IMR-90 (cell line): ENCODE measurements at regions not wholly inside any gene's neighbourhood (a gene's known extent, or its start where the extent isn't known, plus 50 kb on each side); places are given as distances from the start of the nearest gene placed in this dataset.

Experiments used
- ATAC-seq: fragments of 200-7000 bp; cut with Tn5 transposase; 2 replicates; pipeline ENCODE4 v1.9.1; 2020; ENCODE audit warnings: low read depth, mild to moderate bottlenecking, moderate library complexity
- BruUV-seq: library from RNA; stranded (reverse); fragments of 400-500 nt; replicated peaks from 2 replicates; lab custom pipeline; 2021; lab: Mats Ljungman, UMichigan
- CTCF ChIA-PET: fragments of 300-600 bp; formaldehyde crosslinking; extraction: SDS; loops from one replicate; lab custom pipeline; 2021; ENCODE audit warnings: antibody characterized with exemption; lab: Yijun Ruan, JAX
- POLR2A ChIA-PET: fragments of 300-600 bp; sonication (Branson Sonifier 250); formaldehyde crosslinking; loops from one replicate; lab custom pipeline; 2022; ENCODE audit warnings: antibody characterized with exemption; ENCODE audit not compliant: unreplicated experiment; lab: Charles Lee
- DNase-seq: peaks from one replicate; pipeline ENCODE4 v3.0.0; 2013
- H2AFZ ChIP-seq: replicated peaks from 2 replicates; pipeline ENCODE3; 2013; ENCODE audit warnings: low read length, mild to moderate bottlenecking; ENCODE audit not compliant: poor library complexity
- H2AK5ac ChIP-seq: 2 replicates; pipeline ENCODE4 v1.6.1; 2013; ENCODE audit warnings: low read depth, low read length, inconsistent platforms
- H2AK9ac ChIP-seq: replicated peaks from 2 replicates; pipeline ENCODE3; 2013; ENCODE audit warnings: mild to moderate bottlenecking, low read depth, low read length, moderate library complexity; ENCODE audit not compliant: poor library complexity
- H2BK120ac ChIP-seq: 2 replicates; pipeline ENCODE4 v1.6.1; 2013; ENCODE audit warnings: low read depth, low read length, inconsistent platforms
- H2BK15ac ChIP-seq: 3 replicates; pipeline ENCODE4 v1.6.1; 2013; ENCODE audit warnings: low read depth, low read length, inconsistent platforms
- H2BK20ac ChIP-seq: 2 replicates; pipeline ENCODE4 v1.6.1; 2013; ENCODE audit warnings: low read depth, mild to moderate bottlenecking, inconsistent platforms, low read length, moderate library complexity
- H2BK5ac ChIP-seq: 2 replicates; pipeline ENCODE4 v1.6.1; 2013; ENCODE audit warnings: mild to moderate bottlenecking, low read depth, low read length, inconsistent platforms; ENCODE audit not compliant: poor library complexity, severe bottlenecking
- H3K14ac ChIP-seq: replicated peaks from 2 replicates; pipeline ENCODE4 v1.6.1; 2013; ENCODE audit warnings: low read depth, low read length, inconsistent platforms
- H3K18ac ChIP-seq: 2 replicates; pipeline ENCODE4 v1.6.1; 2013; ENCODE audit warnings: low read depth, low read length, control low read depth
- H3K23ac ChIP-seq: 2 replicates; pipeline ENCODE4 v1.6.1; 2013; ENCODE audit warnings: low read depth, low read length, inconsistent platforms
- H3K27ac ChIP-seq: 2 replicates; pipeline ENCODE4 v1.5.1; 2013; ENCODE audit warnings: mild to moderate bottlenecking, control low read depth, low read length; ENCODE audit not compliant: insufficient read depth
- H3K27me3 ChIP-seq: 2 replicates; pipeline ENCODE4 v1.6.1; 2013; ENCODE audit warnings: low read length; ENCODE audit not compliant: control insufficient read depth, insufficient read depth
- H3K36me3 ChIP-seq: 2 replicates; pipeline ENCODE4 v1.6.1; 2013; ENCODE audit warnings: low read length, mixed read lengths; ENCODE audit not compliant: control insufficient read depth, insufficient read depth
- H3K4ac ChIP-seq: 2 replicates; pipeline ENCODE4 v1.6.1; 2013; ENCODE audit warnings: low read depth, low read length, inconsistent platforms
- H3K4me1 ChIP-seq: 2 replicates; pipeline ENCODE4 v1.6.1; 2013; ENCODE audit warnings: low read length, mixed read lengths; ENCODE audit not compliant: control insufficient read depth, insufficient read depth
- H3K4me2 ChIP-seq: 2 replicates; pipeline ENCODE4 v1.6.1; 2013; ENCODE audit warnings: low read depth, mild to moderate bottlenecking, control low read depth, low read length, moderate library complexity
- H3K4me3 ChIP-seq: 2 replicates; pipeline ENCODE4 v1.5.1; 2013; ENCODE audit warnings: low read depth, mild to moderate bottlenecking, control low read depth, low read length, moderate library complexity; ENCODE audit not compliant: insufficient read depth
- H3K56ac ChIP-seq: 2 replicates; pipeline ENCODE4 v1.6.1; 2013; ENCODE audit warnings: low read length, inconsistent platforms; ENCODE audit not compliant: insufficient read depth; ENCODE audit errors: extremely low read depth
- H3K79me1 ChIP-seq, 2 experiments: 2 replicates each; pipeline ENCODE4 v1.6.1; 2013; ENCODE audit warnings: low read length in 2 of 2, inconsistent platforms in 1 of 2, low read depth in 1 of 2
- H3K9ac ChIP-seq: 2 replicates; pipeline ENCODE4 v1.6.1; 2013; ENCODE audit warnings: low read depth, low read length, control low read depth
- H3K9me1 ChIP-seq: 2 replicates; pipeline ENCODE4 v1.6.1; 2013; ENCODE audit warnings: low read length, inconsistent platforms; ENCODE audit not compliant: insufficient read depth
- H3K9me3 ChIP-seq: 2 replicates; pipeline ENCODE4 v1.6.1; 2013; ENCODE audit warnings: low read length; ENCODE audit not compliant: control insufficient read depth, insufficient read depth
- H4K20me1 ChIP-seq: 2 replicates; pipeline ENCODE4 v1.6.1; 2013; ENCODE audit warnings: low read length, inconsistent platforms; ENCODE audit not compliant: insufficient read depth
- H4K5ac ChIP-seq: 2 replicates; pipeline ENCODE4 v1.6.1; 2013; ENCODE audit warnings: mild to moderate bottlenecking, low read depth, low read length, control low read depth
- H4K8ac ChIP-seq, 2 experiments: 2 replicates each; pipeline ENCODE4 v1.6.1; 2013; ENCODE audit warnings: low read depth in 2 of 2, low read length in 2 of 2, control low read depth in 1 of 2, inconsistent platforms in 1 of 2
- H4K91ac ChIP-seq: 2 replicates; pipeline ENCODE4 v1.6.1; 2013; ENCODE audit warnings: low read depth, low read length, inconsistent platforms; ENCODE audit not compliant: insufficient read depth
- BHLHE40 ChIP-seq: fragments of 150-350 bp; IDR thresholded peaks from 2 replicates; pipeline ENCODE4 v1.6.1; 2016; ENCODE audit warnings: mild to moderate bottlenecking, low read depth, low read length
- CEBPB ChIP-seq: IDR thresholded peaks from 2 replicates; pipeline ENCODE4 v1.6.1; 2012; ENCODE audit warnings: low read depth, low read length, improper control_type of control experiment
- CHD1 ChIP-seq: IDR thresholded peaks from 2 replicates; pipeline ENCODE4 v1.6.1; 2012; ENCODE audit warnings: low read depth, low read length, improper control_type of control experiment
- FOS ChIP-seq: fragments of 150-350 bp; IDR thresholded peaks from 2 replicates; pipeline ENCODE4 v1.6.1; 2016; ENCODE audit warnings: low read depth, low read length
- MAFK ChIP-seq: IDR thresholded peaks from 2 replicates; pipeline ENCODE4 v1.6.1; 2012; ENCODE audit warnings: low read depth, low read length, improper control_type of control experiment
- MAZ ChIP-seq: IDR thresholded peaks from 2 replicates; pipeline ENCODE4 v1.6.1; 2012; ENCODE audit warnings: low read depth, mild to moderate bottlenecking, low read length, improper control_type of control experiment, moderate library complexity, borderline replicate concordance
- MXI1 ChIP-seq: IDR thresholded peaks from 2 replicates; pipeline ENCODE4 v1.6.1; 2012; ENCODE audit warnings: low read depth, mild to moderate bottlenecking, low read length, moderate library complexity, borderline replicate concordance
- NFE2L2 ChIP-seq: fragments of 150-350 bp; IDR thresholded peaks from 2 replicates; pipeline ENCODE4 v1.6.1; 2016; ENCODE audit warnings: low read depth, mild to moderate bottlenecking, low read length
- POLR2A ChIP-seq: IDR thresholded peaks from 2 replicates; pipeline ENCODE4 v1.6.1; 2012; ENCODE audit warnings: mild to moderate bottlenecking, low read depth, low read length
- RAD21 ChIP-seq: IDR thresholded peaks from 2 replicates; pipeline ENCODE4 v1.6.1; 2012; ENCODE audit warnings: low read length, improper control_type of control experiment
- RCOR1 ChIP-seq: IDR thresholded peaks from 2 replicates; pipeline ENCODE4 v1.6.1; 2012; ENCODE audit warnings: mild to moderate bottlenecking, low read length, improper control_type of control experiment; ENCODE audit not compliant: insufficient replicate concordance
- RFX5 ChIP-seq: IDR thresholded peaks from 2 replicates; pipeline ENCODE4 v1.8.0; 2012; ENCODE audit warnings: low read depth, mild to moderate bottlenecking, low read length, moderate library complexity
- SMC3 ChIP-seq: fragments of 150-350 bp; IDR thresholded peaks from 2 replicates; pipeline ENCODE4 v1.6.1; 2016; ENCODE audit warnings: low read depth, mild to moderate bottlenecking, antibody characterized with exemption, low read length, moderate library complexity
- WGBS, 2 experiments: methylation state at CpG; one replicate each; pipeline versions ENCODE4 v1.1.5 to v1.1.7; 2013; ENCODE audit warnings: missing lambda C conversion rate in 2 of 2; ENCODE audit not compliant: insufficient read length in 1 of 2; ENCODE audit errors: extremely low coverage in 2 of 2; 5-methylcytosine and 5-hydroxymethylcytosine counted together
- dilution Hi-C: fragments of 300-500 bp; cut with HindIII; formaldehyde crosslinking; loops from one replicate; pipeline ENCODE4 v1.14.3; 2018; ENCODE audit warnings: low sequenced_read_pairs; ENCODE audit not compliant: unreplicated experiment
- in situ Hi-C: fragments of 300-500 bp; cut with MboI; formaldehyde crosslinking; loops from 3 replicates; pipeline ENCODE4 v1.14.3; 2019; ENCODE audit warnings: low sequenced_read_pairs, inconsistent platforms, mixed read lengths
- intact Hi-C: fragments of 100-400 bp; cut with micrococcal nuclease; formaldehyde crosslinking; loops from 2 replicates; pipeline ENCODE4 v1.10.0; 2022
- TF ChIP-seq, protein P1 (sequence below): fragments of 150-350 bp; IDR thresholded peaks from 2 replicates; pipeline ENCODE4 v1.6.1; 2017; ENCODE audit warnings: mild to moderate bottlenecking, antibody characterized with exemption, low read length, low read depth
- TF ChIP-seq, protein P2 (sequence below): conservative IDR thresholded peaks from 2 replicates; pipeline ENCODE4 v1.5.1; 2012; ENCODE audit warnings: mild to moderate bottlenecking, low read depth, low read length, improper control_type of control experiment
- TF ChIP-seq, protein P3 (sequence below): fragments of 150-350 bp; IDR thresholded peaks from 2 replicates; pipeline ENCODE4 v1.6.1; 2016; ENCODE audit warnings: low read depth, mild to moderate bottlenecking, low read length, moderate library complexity, borderline replicate concordance

- Histone ChIP-seq H3K56ac (no peak overlapping the region), H2BK5ac (no peak overlapping the region), H3K79me1 (no peaks in the 10 kb centered on the region), H3K4ac (no peak overlapping the region), H2AK9ac (no peak overlapping the region), H3K36me3 (no peaks in the 10 kb centered on the region), H3K4me2 (no peak overlapping the region), H2BK120ac (no peak overlapping the region), H3K4me1 (peaks cover 8% of the 10 kb centered on the region), H2BK15ac (no peak overlapping the region), H2AFZ (no peak overlapping the region), H3K18ac (no peak overlapping the region), H2AK5ac (no peak overlapping the region), H3K27me3 (peaks cover 2% of the 10 kb centered on the region; the same call in 1 of the 2 replicates), H3K14ac (no peak overlapping the region), H2BK20ac (no peak overlapping the region), H4K91ac (no peak overlapping the region), H4K8ac (no peak overlapping the region), H3K23ac (no peak overlapping the region), H3K4me3 (no peak overlapping the region), H3K9me3 (no peaks in the 10 kb centered on the region), H3K9me1 (peaks cover 6% of the 10 kb centered on the region), H4K20me1 (no peaks in the 10 kb centered on the region), H4K5ac (no peak overlapping the region), H3K27ac (no peak overlapping the region), H3K9ac (no peak overlapping the region)
- intact Hi-C loops = no loop called here
- BruUV-seq = no TSS peak
- POLR2A ChIA-PET = no interaction called here
- CTCF ChIA-PET = no interaction called here
- dilution Hi-C loops = no loop called here
- WGBS, 2 experiments = no CpG with 5 or more reads among the region's 11 CpGs
- ATAC-seq (no peak), DNase-seq (peak; percentile 7)
- TF ChIP-seq CHD1 = no peak
- TF ChIP-seq MAFK = no peak
- TF ChIP-seq FOS = no peak
- TF ChIP-seq RAD21 = no peak
- TF ChIP-seq SMC3 = no peak
- no peak for TF ChIP-seq MAZ
- no peak for TF ChIP-seq NFE2L2
- TF ChIP-seq, protein P1, sequence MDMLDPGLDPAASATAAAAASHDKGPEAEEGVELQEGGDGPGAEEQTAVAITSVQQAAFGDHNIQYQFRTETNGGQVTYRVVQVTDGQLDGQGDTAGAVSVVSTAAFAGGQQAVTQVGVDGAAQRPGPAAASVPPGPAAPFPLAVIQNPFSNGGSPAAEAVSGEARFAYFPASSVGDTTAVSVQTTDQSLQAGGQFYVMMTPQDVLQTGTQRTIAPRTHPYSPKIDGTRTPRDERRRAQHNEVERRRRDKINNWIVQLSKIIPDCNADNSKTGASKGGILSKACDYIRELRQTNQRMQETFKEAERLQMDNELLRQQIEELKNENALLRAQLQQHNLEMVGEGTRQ = no peak
- no peak for TF ChIP-seq BHLHE40
- no peak for TF ChIP-seq RCOR1
- TF ChIP-seq CEBPB = no peak
- no peak for TF ChIP-seq RFX5
- no peak for TF ChIP-seq MXI1
- TF ChIP-seq, protein P2, sequence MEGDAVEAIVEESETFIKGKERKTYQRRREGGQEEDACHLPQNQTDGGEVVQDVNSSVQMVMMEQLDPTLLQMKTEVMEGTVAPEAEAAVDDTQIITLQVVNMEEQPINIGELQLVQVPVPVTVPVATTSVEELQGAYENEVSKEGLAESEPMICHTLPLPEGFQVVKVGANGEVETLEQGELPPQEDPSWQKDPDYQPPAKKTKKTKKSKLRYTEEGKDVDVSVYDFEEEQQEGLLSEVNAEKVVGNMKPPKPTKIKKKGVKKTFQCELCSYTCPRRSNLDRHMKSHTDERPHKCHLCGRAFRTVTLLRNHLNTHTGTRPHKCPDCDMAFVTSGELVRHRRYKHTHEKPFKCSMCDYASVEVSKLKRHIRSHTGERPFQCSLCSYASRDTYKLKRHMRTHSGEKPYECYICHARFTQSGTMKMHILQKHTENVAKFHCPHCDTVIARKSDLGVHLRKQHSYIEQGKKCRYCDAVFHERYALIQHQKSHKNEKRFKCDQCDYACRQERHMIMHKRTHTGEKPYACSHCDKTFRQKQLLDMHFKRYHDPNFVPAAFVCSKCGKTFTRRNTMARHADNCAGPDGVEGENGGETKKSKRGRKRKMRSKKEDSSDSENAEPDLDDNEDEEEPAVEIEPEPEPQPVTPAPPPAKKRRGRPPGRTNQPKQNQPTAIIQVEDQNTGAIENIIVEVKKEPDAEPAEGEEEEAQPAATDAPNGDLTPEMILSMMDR = no peak
- no peak for TF ChIP-seq POLR2A
- TF ChIP-seq, protein P3, sequence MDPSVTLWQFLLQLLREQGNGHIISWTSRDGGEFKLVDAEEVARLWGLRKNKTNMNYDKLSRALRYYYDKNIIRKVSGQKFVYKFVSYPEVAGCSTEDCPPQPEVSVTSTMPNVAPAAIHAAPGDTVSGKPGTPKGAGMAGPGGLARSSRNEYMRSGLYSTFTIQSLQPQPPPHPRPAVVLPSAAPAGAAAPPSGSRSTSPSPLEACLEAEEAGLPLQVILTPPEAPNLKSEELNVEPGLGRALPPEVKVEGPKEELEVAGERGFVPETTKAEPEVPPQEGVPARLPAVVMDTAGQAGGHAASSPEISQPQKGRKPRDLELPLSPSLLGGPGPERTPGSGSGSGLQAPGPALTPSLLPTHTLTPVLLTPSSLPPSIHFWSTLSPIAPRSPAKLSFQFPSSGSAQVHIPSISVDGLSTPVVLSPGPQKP = no peak
- in situ Hi-C loops = no loop called here
Measured at GRCh38 chr17:14451729-14452191, 150.9 kb downstream of the HS3ST3B1 start.
